ENCODE measurements at regions not wholly inside any gene's neighbourhood (a gene's known extent, or its start where the extent isn't known, plus 50 kb on each side); places are given as distances from the start of the nearest gene placed in this dataset.
"Not testable (repeated sequence)": the region's sequence is repeated elsewhere in the genome, so short reads cannot be mapped to it uniquely, and the experiment has no call there.

DNA sequence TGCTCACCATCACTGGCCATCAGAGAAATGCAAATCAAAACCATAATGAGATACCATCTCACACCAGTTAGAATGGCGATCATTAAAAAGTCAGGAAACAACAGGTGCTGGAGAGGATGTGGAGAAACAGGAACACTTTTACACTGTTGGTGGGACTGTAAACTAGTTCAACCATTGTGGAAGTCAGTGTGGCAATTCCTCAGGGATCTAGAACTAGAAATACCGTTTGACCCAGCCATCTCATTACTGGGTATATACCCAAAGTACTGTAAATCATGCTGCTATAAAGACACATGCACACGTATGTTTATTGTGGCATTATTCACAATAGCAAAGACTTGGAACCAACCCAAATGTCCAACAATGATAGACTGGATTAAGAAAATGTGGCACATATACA is 80.5 kb upstream of the C3orf49 start:
- TF ChIP-seq, protein P1, sequence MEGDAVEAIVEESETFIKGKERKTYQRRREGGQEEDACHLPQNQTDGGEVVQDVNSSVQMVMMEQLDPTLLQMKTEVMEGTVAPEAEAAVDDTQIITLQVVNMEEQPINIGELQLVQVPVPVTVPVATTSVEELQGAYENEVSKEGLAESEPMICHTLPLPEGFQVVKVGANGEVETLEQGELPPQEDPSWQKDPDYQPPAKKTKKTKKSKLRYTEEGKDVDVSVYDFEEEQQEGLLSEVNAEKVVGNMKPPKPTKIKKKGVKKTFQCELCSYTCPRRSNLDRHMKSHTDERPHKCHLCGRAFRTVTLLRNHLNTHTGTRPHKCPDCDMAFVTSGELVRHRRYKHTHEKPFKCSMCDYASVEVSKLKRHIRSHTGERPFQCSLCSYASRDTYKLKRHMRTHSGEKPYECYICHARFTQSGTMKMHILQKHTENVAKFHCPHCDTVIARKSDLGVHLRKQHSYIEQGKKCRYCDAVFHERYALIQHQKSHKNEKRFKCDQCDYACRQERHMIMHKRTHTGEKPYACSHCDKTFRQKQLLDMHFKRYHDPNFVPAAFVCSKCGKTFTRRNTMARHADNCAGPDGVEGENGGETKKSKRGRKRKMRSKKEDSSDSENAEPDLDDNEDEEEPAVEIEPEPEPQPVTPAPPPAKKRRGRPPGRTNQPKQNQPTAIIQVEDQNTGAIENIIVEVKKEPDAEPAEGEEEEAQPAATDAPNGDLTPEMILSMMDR (IDR thresholded peaks at IDR 0.05) = not testable (repeated sequence)
- TF ChIP-seq POLR2A (IDR thresholded peaks at IDR 0.05) = not testable (repeated sequence)

All from testis (tissue), 2 donors.